Lower lobe of right lung (tissue), 2 donors: ENCODE measurements at regions not wholly inside any gene's neighbourhood (a gene's known extent, or its start where the extent isn't known, plus 50 kb on each side); places are given as distances from the start of the nearest gene placed in this dataset.

Source experiments
- ATAC-seq, 2 donors: fragments of 200-7000 bp; cut with Tn5 transposase; one replicate each; pipeline ENCODE4 v1.9.1; 2020 to 2022; ENCODE audit warnings: mild to moderate bottlenecking in 2 of 2, moderate library complexity in 2 of 2
- DNase-seq: peaks from one replicate; pipeline ENCODE4 v3.0.0-alpha.2; 2020
- H3K27ac ChIP-seq: fragments of 200-600 bp; one replicate; pipeline ENCODE4 v1.8.0; 2022
- H3K27me3 ChIP-seq: fragments of 200-600 bp; one replicate; pipeline ENCODE4 v1.8.0; 2022; ENCODE audit warnings: low read depth
- H3K36me3 ChIP-seq: fragments of 200-600 bp; one replicate; pipeline ENCODE4 v1.8.0; 2022; ENCODE audit warnings: mild to moderate bottlenecking
- H3K4me1 ChIP-seq: fragments of 200-600 bp; one replicate; pipeline ENCODE4 v1.8.0; 2022
- H3K4me3 ChIP-seq: fragments of 200-600 bp; one replicate; pipeline ENCODE4 v1.8.0; 2022; ENCODE audit warnings: mild to moderate bottlenecking
- H3K9me3 ChIP-seq: fragments of 200-600 bp; one replicate; pipeline ENCODE4 v1.8.0; 2022
- CTCF ChIP-seq: fragments of 200-600 bp; IDR thresholded peaks from one replicate; pipeline ENCODE4 v1.8.0; 2022; ENCODE audit warnings: antibody characterized with exemption, mild to moderate bottlenecking
- intact Hi-C: fragments of 100-400 bp; cut with DNase I; formaldehyde crosslinking; loops from one replicate; pipeline ENCODE4 v1.11.0; 2022
- donor health status: DM: no; HTN: yes; CAD: no; lungs with severe emphysema.

GRCh38 chr13:37984357-37984756, 114.8 kb upstream of the TRPC4 start:
- ATAC-seq (no peak), DNase-seq (no peak)
- Histone ChIP-seq H3K27ac (no peak overlapping the region), H3K27me3 (no peaks in the 10 kb centered on the region), H3K4me3 (no peak overlapping the region), H3K36me3 (no peaks in the 10 kb centered on the region), H3K9me3 (no peaks in the 10 kb centered on the region), H3K4me1 (no peaks in the 10 kb centered on the region)
- TF ChIP-seq CTCF, result no peak
- intact Hi-C loops, result no loop called here

- no peaks in the 10 kb centered on the region for H3K9me3 ChIP-seq
- H3K27ac ChIP-seq, result no peak overlapping the region
- no peaks in the 10 kb centered on the region for H3K4me1 ChIP-seq
- no peaks in the 10 kb centered on the region for H3K27me3 ChIP-seq
- no peak for TF ChIP-seq CTCF
- no peak overlapping the region for H3K4me3 ChIP-seq
- intact Hi-C loops, result no loop called here
- no peak for ATAC-seq
- no peaks in the 10 kb centered on the region for H3K36me3 ChIP-seq
- DNase-seq, result no peak
These were observed 112.4 kb upstream of the TRPC4 start for GRCh38 chr13:37981932-37982331.

GRCh38 chr13:37978680-37979079, 109.1 kb upstream of the TRPC4 start:
- no peak for DNase-seq
- Histone ChIP-seq H3K36me3 (no peaks in the 10 kb centered on the region), H3K4me3 (no peak overlapping the region), H3K27ac (no peak overlapping the region), H3K27me3 (no peaks in the 10 kb centered on the region), H3K9me3 (no peaks in the 10 kb centered on the region), H3K4me1 (no peaks in the 10 kb centered on the region)
- no peak for TF ChIP-seq CTCF
- no peak for ATAC-seq
- intact Hi-C loops, result no loop called here

GRCh38 chr13:37968555-37968954, 99.0 kb upstream of the TRPC4 start:
- Histone ChIP-seq H3K4me3 (no peak overlapping the region), H3K27me3 (no peaks in the 10 kb centered on the region), H3K36me3 (no peaks in the 10 kb centered on the region), H3K9me3 (no peaks in the 10 kb centered on the region), H3K4me1 (no peaks in the 10 kb centered on the region), H3K27ac (no peak overlapping the region)
- no peak for ATAC-seq
- no peak for DNase-seq
- TF ChIP-seq CTCF, result no peak
- intact Hi-C loops, result no loop called here

GRCh38 chr13:37966266-37966665, 96.7 kb upstream of the TRPC4 start:
- no peaks in the 10 kb centered on the region for H3K27me3 ChIP-seq
- H3K9me3 ChIP-seq, result no peaks in the 10 kb centered on the region
- H3K27ac ChIP-seq, result no peak overlapping the region
- no peaks in the 10 kb centered on the region for H3K4me1 ChIP-seq
- DNase-seq (no peak), ATAC-seq (no peak)
- H3K4me3 ChIP-seq, result no peak overlapping the region
- intact Hi-C loops, result no loop called here
- no peak for TF ChIP-seq CTCF
- no peaks in the 10 kb centered on the region for H3K36me3 ChIP-seq

GRCh38 chr13:37960427-37960826, 90.9 kb upstream of the TRPC4 start:
- H3K4me3 ChIP-seq, result no peak overlapping the region
- intact Hi-C loops, result no loop called here
- H3K27me3 ChIP-seq, result no peaks in the 10 kb centered on the region
- ATAC-seq (no peak), DNase-seq (no peak)
- no peaks in the 10 kb centered on the region for H3K9me3 ChIP-seq
- TF ChIP-seq CTCF, result no peak
- no peaks in the 10 kb centered on the region for H3K36me3 ChIP-seq
- no peak overlapping the region for H3K27ac ChIP-seq
- H3K4me1 ChIP-seq, result no peaks in the 10 kb centered on the region
